Suprapubic skin (tissue), 4 donors: ENCODE measurements at regions not wholly inside any gene's neighbourhood (a gene's known extent, or its start where the extent isn't known, plus 50 kb on each side); places are given as distances from the start of the nearest gene placed in this dataset.
"Not testable (repeated sequence)": the region's sequence is repeated elsewhere in the genome, so short reads cannot be mapped to it uniquely, and the experiment has no call there.

Source experiments
- EP300 ChIP-seq: sonication (generic); formaldehyde crosslinking; IDR thresholded peaks from one replicate; pipeline ENCODE4 v1.6.1; 2017; ENCODE audit warnings: antibody characterized with exemption
- POLR2A ChIP-seq, 2 donors: fragments of 450-650 bp; IDR thresholded peaks; one replicate each; pipeline ENCODE4 v1.6.1; 2017; ENCODE audit warnings: antibody characterized with exemption in 2 of 2, mild to moderate bottlenecking in 2 of 2, moderate library complexity in 2 of 2
- POLR2AphosphoS5 ChIP-seq, 3 donors: sonication (generic); formaldehyde crosslinking; IDR thresholded peaks; one replicate each; pipeline ENCODE4 v1.6.1; 2017; ENCODE audit warnings: antibody characterized with exemption in 3 of 3
- TF ChIP-seq, protein P1 (sequence below), 2 donors: fragments of 200-600 bp in 1 of 2; fragments of 450-650 bp in 1 of 2; sonication (generic) in 1 of 2; IDR thresholded peaks; one replicate each; pipeline ENCODE4 v1.5.1; 2016 to 2019; ENCODE audit warnings: antibody characterized with exemption in 2 of 2, mild to moderate bottlenecking in 1 of 2, moderate library complexity in 1 of 2

DNA sequence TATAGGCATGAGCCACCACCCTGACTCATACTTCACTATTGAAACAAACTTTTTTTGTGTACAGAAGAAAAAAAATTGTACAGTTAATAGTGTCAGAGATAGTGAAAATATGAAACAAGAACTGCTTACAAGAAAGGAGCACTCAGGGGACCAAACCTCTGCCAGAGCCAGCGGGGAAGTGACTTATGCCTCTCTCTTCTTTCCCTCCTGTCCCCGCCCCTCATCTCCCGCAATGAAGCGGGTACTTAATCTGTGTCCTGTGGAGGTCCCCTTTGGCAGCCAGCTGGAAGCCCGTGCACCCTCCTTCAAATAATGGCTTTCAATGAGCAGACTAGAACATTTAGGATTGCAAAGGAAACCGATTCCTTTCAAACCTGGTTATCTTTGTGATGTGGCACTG lies 51.5 kb downstream of the PPIAL4A start:
- TF ChIP-seq, protein P1, sequence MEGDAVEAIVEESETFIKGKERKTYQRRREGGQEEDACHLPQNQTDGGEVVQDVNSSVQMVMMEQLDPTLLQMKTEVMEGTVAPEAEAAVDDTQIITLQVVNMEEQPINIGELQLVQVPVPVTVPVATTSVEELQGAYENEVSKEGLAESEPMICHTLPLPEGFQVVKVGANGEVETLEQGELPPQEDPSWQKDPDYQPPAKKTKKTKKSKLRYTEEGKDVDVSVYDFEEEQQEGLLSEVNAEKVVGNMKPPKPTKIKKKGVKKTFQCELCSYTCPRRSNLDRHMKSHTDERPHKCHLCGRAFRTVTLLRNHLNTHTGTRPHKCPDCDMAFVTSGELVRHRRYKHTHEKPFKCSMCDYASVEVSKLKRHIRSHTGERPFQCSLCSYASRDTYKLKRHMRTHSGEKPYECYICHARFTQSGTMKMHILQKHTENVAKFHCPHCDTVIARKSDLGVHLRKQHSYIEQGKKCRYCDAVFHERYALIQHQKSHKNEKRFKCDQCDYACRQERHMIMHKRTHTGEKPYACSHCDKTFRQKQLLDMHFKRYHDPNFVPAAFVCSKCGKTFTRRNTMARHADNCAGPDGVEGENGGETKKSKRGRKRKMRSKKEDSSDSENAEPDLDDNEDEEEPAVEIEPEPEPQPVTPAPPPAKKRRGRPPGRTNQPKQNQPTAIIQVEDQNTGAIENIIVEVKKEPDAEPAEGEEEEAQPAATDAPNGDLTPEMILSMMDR (IDR thresholded peaks at IDR 0.05): not testable (repeated sequence)
- not testable (repeated sequence) for TF ChIP-seq POLR2AphosphoS5 (IDR thresholded peaks at IDR 0.05); POLR2A (IDR thresholded peaks at IDR 0.05); EP300
